IMR-90 (cell line): ENCODE measurements at regions not wholly inside any gene's neighbourhood (a gene's known extent, or its start where the extent isn't known, plus 50 kb on each side); places are given as distances from the start of the nearest gene placed in this dataset.
A peak's percentile ranks its signal among the peaks of the same experiment; 100 is the strongest.

Experiments
- ATAC-seq: fragments of 200-7000 bp; cut with Tn5 transposase; 2 replicates; pipeline ENCODE4 v1.9.1; 2020; ENCODE audit warnings: low read depth, mild to moderate bottlenecking, moderate library complexity
- BruUV-seq: library from RNA; stranded (reverse); fragments of 400-500 nt; replicated peaks from 2 replicates; lab custom pipeline; 2021; lab: Mats Ljungman, UMichigan
- CTCF ChIA-PET: fragments of 300-600 bp; formaldehyde crosslinking; extraction: SDS; loops from one replicate; lab custom pipeline; 2021; ENCODE audit warnings: antibody characterized with exemption; lab: Yijun Ruan, JAX
- POLR2A ChIA-PET: fragments of 300-600 bp; sonication (Branson Sonifier 250); formaldehyde crosslinking; loops from one replicate; lab custom pipeline; 2022; ENCODE audit warnings: antibody characterized with exemption; ENCODE audit not compliant: unreplicated experiment; lab: Charles Lee
- DNase-seq: peaks from one replicate; pipeline ENCODE4 v3.0.0; 2013
- H2AFZ ChIP-seq: replicated peaks from 2 replicates; pipeline ENCODE3; 2013; ENCODE audit warnings: low read length, mild to moderate bottlenecking; ENCODE audit not compliant: poor library complexity
- H2AK5ac ChIP-seq: 2 replicates; pipeline ENCODE4 v1.6.1; 2013; ENCODE audit warnings: low read depth, low read length, inconsistent platforms
- H2AK9ac ChIP-seq: replicated peaks from 2 replicates; pipeline ENCODE3; 2013; ENCODE audit warnings: mild to moderate bottlenecking, low read depth, low read length, moderate library complexity; ENCODE audit not compliant: poor library complexity
- H2BK120ac ChIP-seq: 2 replicates; pipeline ENCODE4 v1.6.1; 2013; ENCODE audit warnings: low read depth, low read length, inconsistent platforms
- H2BK15ac ChIP-seq: 3 replicates; pipeline ENCODE4 v1.6.1; 2013; ENCODE audit warnings: low read depth, low read length, inconsistent platforms
- H2BK20ac ChIP-seq: 2 replicates; pipeline ENCODE4 v1.6.1; 2013; ENCODE audit warnings: low read depth, mild to moderate bottlenecking, inconsistent platforms, low read length, moderate library complexity
- H2BK5ac ChIP-seq: 2 replicates; pipeline ENCODE4 v1.6.1; 2013; ENCODE audit warnings: mild to moderate bottlenecking, low read depth, low read length, inconsistent platforms; ENCODE audit not compliant: poor library complexity, severe bottlenecking
- H3K14ac ChIP-seq: replicated peaks from 2 replicates; pipeline ENCODE4 v1.6.1; 2013; ENCODE audit warnings: low read depth, low read length, inconsistent platforms
- H3K18ac ChIP-seq: 2 replicates; pipeline ENCODE4 v1.6.1; 2013; ENCODE audit warnings: low read depth, low read length, control low read depth
- H3K23ac ChIP-seq: 2 replicates; pipeline ENCODE4 v1.6.1; 2013; ENCODE audit warnings: low read depth, low read length, inconsistent platforms
- H3K27ac ChIP-seq: 2 replicates; pipeline ENCODE4 v1.5.1; 2013; ENCODE audit warnings: mild to moderate bottlenecking, control low read depth, low read length; ENCODE audit not compliant: insufficient read depth
- H3K27me3 ChIP-seq: 2 replicates; pipeline ENCODE4 v1.6.1; 2013; ENCODE audit warnings: low read length; ENCODE audit not compliant: control insufficient read depth, insufficient read depth
- H3K36me3 ChIP-seq: 2 replicates; pipeline ENCODE4 v1.6.1; 2013; ENCODE audit warnings: low read length, mixed read lengths; ENCODE audit not compliant: control insufficient read depth, insufficient read depth
- H3K4ac ChIP-seq: 2 replicates; pipeline ENCODE4 v1.6.1; 2013; ENCODE audit warnings: low read depth, low read length, inconsistent platforms
- H3K4me1 ChIP-seq: 2 replicates; pipeline ENCODE4 v1.6.1; 2013; ENCODE audit warnings: low read length, mixed read lengths; ENCODE audit not compliant: control insufficient read depth, insufficient read depth
- H3K4me2 ChIP-seq: 2 replicates; pipeline ENCODE4 v1.6.1; 2013; ENCODE audit warnings: low read depth, mild to moderate bottlenecking, control low read depth, low read length, moderate library complexity
- H3K4me3 ChIP-seq: 2 replicates; pipeline ENCODE4 v1.5.1; 2013; ENCODE audit warnings: low read depth, mild to moderate bottlenecking, control low read depth, low read length, moderate library complexity; ENCODE audit not compliant: insufficient read depth
- H3K56ac ChIP-seq: 2 replicates; pipeline ENCODE4 v1.6.1; 2013; ENCODE audit warnings: low read length, inconsistent platforms; ENCODE audit not compliant: insufficient read depth; ENCODE audit errors: extremely low read depth
- H3K79me1 ChIP-seq, 2 experiments: 2 replicates each; pipeline ENCODE4 v1.6.1; 2013; ENCODE audit warnings: low read length in 2 of 2, inconsistent platforms in 1 of 2, low read depth in 1 of 2
- H3K9ac ChIP-seq: 2 replicates; pipeline ENCODE4 v1.6.1; 2013; ENCODE audit warnings: low read depth, low read length, control low read depth
- H3K9me1 ChIP-seq: 2 replicates; pipeline ENCODE4 v1.6.1; 2013; ENCODE audit warnings: low read length, inconsistent platforms; ENCODE audit not compliant: insufficient read depth
- H3K9me3 ChIP-seq: 2 replicates; pipeline ENCODE4 v1.6.1; 2013; ENCODE audit warnings: low read length; ENCODE audit not compliant: control insufficient read depth, insufficient read depth
- H4K20me1 ChIP-seq: 2 replicates; pipeline ENCODE4 v1.6.1; 2013; ENCODE audit warnings: low read length, inconsistent platforms; ENCODE audit not compliant: insufficient read depth
- H4K5ac ChIP-seq: 2 replicates; pipeline ENCODE4 v1.6.1; 2013; ENCODE audit warnings: mild to moderate bottlenecking, low read depth, low read length, control low read depth
- H4K8ac ChIP-seq, 2 experiments: 2 replicates each; pipeline ENCODE4 v1.6.1; 2013; ENCODE audit warnings: low read depth in 2 of 2, low read length in 2 of 2, control low read depth in 1 of 2, inconsistent platforms in 1 of 2
- H4K91ac ChIP-seq: 2 replicates; pipeline ENCODE4 v1.6.1; 2013; ENCODE audit warnings: low read depth, low read length, inconsistent platforms; ENCODE audit not compliant: insufficient read depth
- CHD1 ChIP-seq: IDR thresholded peaks from 2 replicates; pipeline ENCODE4 v1.6.1; 2012; ENCODE audit warnings: low read depth, low read length, improper control_type of control experiment
- ELK1 ChIP-seq: fragments of 150-350 bp; IDR thresholded peaks from 2 replicates; pipeline ENCODE4 v1.6.1; 2016; ENCODE audit warnings: low read depth, mild to moderate bottlenecking, low read length, moderate library complexity, borderline replicate concordance
- FOS ChIP-seq: fragments of 150-350 bp; IDR thresholded peaks from 2 replicates; pipeline ENCODE4 v1.6.1; 2016; ENCODE audit warnings: low read depth, low read length
- MAFK ChIP-seq: IDR thresholded peaks from 2 replicates; pipeline ENCODE4 v1.6.1; 2012; ENCODE audit warnings: low read depth, low read length, improper control_type of control experiment
- MAZ ChIP-seq: IDR thresholded peaks from 2 replicates; pipeline ENCODE4 v1.6.1; 2012; ENCODE audit warnings: low read depth, mild to moderate bottlenecking, low read length, improper control_type of control experiment, moderate library complexity, borderline replicate concordance
- RFX5 ChIP-seq: IDR thresholded peaks from 2 replicates; pipeline ENCODE4 v1.8.0; 2012; ENCODE audit warnings: low read depth, mild to moderate bottlenecking, low read length, moderate library complexity
- WGBS, 2 experiments: methylation state at CpG; one replicate each; pipeline versions ENCODE4 v1.1.5 to v1.1.7; 2013; ENCODE audit warnings: missing lambda C conversion rate in 2 of 2; ENCODE audit not compliant: insufficient read length in 1 of 2; ENCODE audit errors: extremely low coverage in 2 of 2; 5-methylcytosine and 5-hydroxymethylcytosine counted together
- dilution Hi-C: fragments of 300-500 bp; cut with HindIII; formaldehyde crosslinking; loops from one replicate; pipeline ENCODE4 v1.14.3; 2018; ENCODE audit warnings: low sequenced_read_pairs; ENCODE audit not compliant: unreplicated experiment
- in situ Hi-C: fragments of 300-500 bp; cut with MboI; formaldehyde crosslinking; loops from 3 replicates; pipeline ENCODE4 v1.14.3; 2019; ENCODE audit warnings: low sequenced_read_pairs, inconsistent platforms, mixed read lengths
- intact Hi-C: fragments of 100-400 bp; cut with micrococcal nuclease; formaldehyde crosslinking; loops from 2 replicates; pipeline ENCODE4 v1.10.0; 2022

GRCh38 chr6:30829033-30829432 is 55.3 kb upstream of the DDR1 start:
- Histone ChIP-seq H3K56ac (no peak overlapping the region), H3K9ac (no peak overlapping the region), H3K36me3 (no peaks in the 10 kb centered on the region), H3K9me3 (no peaks in the 10 kb centered on the region), H3K14ac (peak overlapping the region; percentile 80; the same call in 1 of the 2 replicates), H3K23ac (peak overlapping the region; percentile 79; the same call in 1 of the 2 replicates), H4K8ac (peak overlapping the region in 1 of 2 experiments; percentile 79; a peak in 2 of 4 replicates), H3K18ac (peak overlapping the region; percentile 90), H3K4me1 (peaks cover 16% of the 10 kb centered on the region), H2BK15ac (peak overlapping the region; percentile 86; the same call in 2 of the 3 replicates), H3K79me1 (peaks cover 0 to 5% of the 10 kb centered on the region in 2 experiments; a peak in 1 of 4 replicates), H2AFZ (peak overlapping the region; percentile 60), H3K27me3 (peaks cover 5% of the 10 kb centered on the region), H3K4me3 (no peak overlapping the region), H3K4me2 (no peak overlapping the region), H2AK5ac (peak overlapping the region; percentile 63), H4K5ac (peak overlapping the region; percentile 90), H3K9me1 (peaks cover 17% of the 10 kb centered on the region), H4K20me1 (no peaks in the 10 kb centered on the region), H3K27ac (peak overlapping the region; percentile 58; the same call in 1 of the 2 replicates), H2BK5ac (peak overlapping the region; percentile 69), H2BK120ac (peak overlapping the region; percentile 90), H3K4ac (peak overlapping the region; percentile 91), H2AK9ac (peak overlapping the region; percentile 87), H2BK20ac (peak overlapping the region; percentile 88), H4K91ac (peak overlapping the region; percentile 73)
- ChIA-PET CTCF (interaction anchor here (0.7 to 1.4 kb wide), 10 partner anchors 11 to 258 kb away, joined by 3 to 7 read pairs (median 4); partner anchors contain the start of gene GTF2H4), POLR2A (no interaction called here)
- BruUV-seq, result no TSS peak
- TF ChIP-seq RFX5, result no peak
- no peak for TF ChIP-seq ELK1
- no peak for TF ChIP-seq CHD1
- no peak for TF ChIP-seq FOS
- no peak for TF ChIP-seq MAFK
- TF ChIP-seq MAZ, result no peak
- WGBS, 2 experiments, result 100% methylated on average over 2 of the region's 4 CpGs; no CpG with 5 or more reads in 1 of the 2 experiments
- ATAC-seq (no peak), DNase-seq (no peak)
- dilution Hi-C loops, result no loop called here
- intact Hi-C loops, result loop anchor here (2.0 kb wide), 2 partner anchors 150 to 258 kb away; no protein-coding TSS in a partner anchor
- in situ Hi-C loops, result loop anchor here (5.0 kb wide), 1 partner anchor 248 kb away; no protein-coding TSS in a partner anchor
